KBM-7 (cell line): ENCODE measurements at regions not wholly inside any gene's neighbourhood (a gene's known extent, or its start where the extent isn't known, plus 50 kb on each side); places are given as distances from the start of the nearest gene placed in this dataset.
"Not testable (repeated sequence)": the region's sequence is repeated elsewhere in the genome, so short reads cannot be mapped to it uniquely, and the experiment has no call there.

Source experiments
- DNase-seq: peaks from one replicate; pipeline ENCODE4 v3.0.0-alpha.2; 2015
- in situ Hi-C: fragments of 300-500 bp; cut with MboI; formaldehyde crosslinking; loops from 2 replicates; pipeline ENCODE4 v1.14.3; 2020; ENCODE audit warnings: low sequenced_read_pairs, low pct_unique_long_range_greater_than_20kb, mixed read lengths

DNA sequence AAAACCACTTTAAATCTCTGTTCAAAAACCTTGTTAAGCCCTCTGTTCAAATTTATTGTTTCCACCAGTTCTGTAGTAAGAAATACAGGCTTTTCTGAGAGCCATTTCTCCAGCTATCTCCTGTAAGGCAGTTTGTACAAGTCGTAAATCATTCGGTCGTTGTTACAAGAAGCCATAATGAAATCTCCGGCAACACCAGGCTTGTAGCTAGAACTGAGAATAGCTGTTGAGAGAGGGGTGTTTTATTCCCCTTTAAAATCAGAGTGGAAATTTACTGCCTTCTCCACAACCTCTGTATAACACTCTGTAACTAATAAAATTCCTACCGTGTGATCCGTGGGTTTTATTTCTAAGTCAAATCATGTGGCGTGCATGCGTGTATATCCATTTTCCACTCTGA is 335.8 kb upstream of the KAZN start:
- in situ Hi-C loops: no loop called here
- DNase-seq: no peak

DNA sequence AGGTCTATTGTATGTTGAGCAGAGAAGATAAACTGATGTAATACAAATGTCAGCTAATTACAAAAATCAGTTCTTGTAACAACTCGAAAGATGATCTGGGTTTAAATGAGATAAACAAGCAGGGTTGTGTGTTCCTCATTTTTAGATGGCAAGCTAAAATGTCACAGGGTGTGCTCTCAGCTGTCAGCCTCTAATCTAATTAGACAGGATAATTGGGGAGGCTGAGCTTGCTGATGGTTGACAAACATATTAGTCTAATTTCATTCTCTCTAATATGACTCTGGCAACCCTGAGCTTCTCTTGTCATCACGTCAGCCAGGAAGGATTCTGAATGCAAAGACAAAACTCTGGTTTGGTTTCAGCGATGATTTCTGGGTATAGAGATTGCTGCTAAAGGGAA is 335.3 kb upstream of the KAZN start:
- in situ Hi-C loops: no loop called here
- no peak for DNase-seq

DNA sequence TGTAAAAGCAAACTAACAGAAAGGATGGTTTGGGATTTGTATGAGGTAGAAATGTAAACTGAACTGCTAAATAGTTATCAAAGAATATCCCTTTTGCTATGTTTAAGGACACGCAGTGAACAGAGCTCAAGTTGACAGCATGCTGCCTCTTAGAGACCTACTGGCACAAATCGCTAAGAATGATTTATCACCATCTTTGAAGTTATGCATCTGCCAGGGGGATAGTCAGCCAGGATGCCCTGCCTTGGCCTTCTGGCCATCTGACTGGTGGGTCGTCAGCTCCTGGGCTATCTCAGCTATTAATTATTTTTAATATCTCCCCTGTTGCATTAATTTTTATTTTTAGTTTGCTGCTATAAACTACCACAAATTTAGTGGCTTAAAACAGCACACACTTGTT is 334.8 kb upstream of the KAZN start:
- in situ Hi-C loops: no loop called here

DNA sequence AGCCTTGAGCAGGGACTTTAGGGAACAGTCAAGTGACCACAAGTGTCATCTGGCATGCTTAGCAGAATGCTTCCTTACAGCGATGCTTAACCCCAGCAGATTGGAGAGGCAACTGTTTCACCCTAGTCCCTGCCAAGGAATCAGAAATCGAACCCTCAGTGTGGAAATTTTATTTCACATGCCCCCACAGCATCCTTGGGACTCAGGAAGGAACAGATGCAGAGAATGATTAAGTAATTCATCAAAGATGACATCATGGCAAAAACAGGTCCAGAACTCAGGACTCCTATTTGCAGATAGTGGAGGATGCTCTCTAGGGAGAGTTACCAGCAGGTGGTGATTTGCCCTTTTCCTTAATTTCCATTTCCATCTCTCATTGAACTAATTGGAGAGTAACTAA is 333.0 kb upstream of the KAZN start:
- in situ Hi-C loops: no loop called here
- DNase-seq: no peak

More for the DNA sequence above, 334.8 kb upstream of the KAZN start:
- DNase-seq: no peak

DNA sequence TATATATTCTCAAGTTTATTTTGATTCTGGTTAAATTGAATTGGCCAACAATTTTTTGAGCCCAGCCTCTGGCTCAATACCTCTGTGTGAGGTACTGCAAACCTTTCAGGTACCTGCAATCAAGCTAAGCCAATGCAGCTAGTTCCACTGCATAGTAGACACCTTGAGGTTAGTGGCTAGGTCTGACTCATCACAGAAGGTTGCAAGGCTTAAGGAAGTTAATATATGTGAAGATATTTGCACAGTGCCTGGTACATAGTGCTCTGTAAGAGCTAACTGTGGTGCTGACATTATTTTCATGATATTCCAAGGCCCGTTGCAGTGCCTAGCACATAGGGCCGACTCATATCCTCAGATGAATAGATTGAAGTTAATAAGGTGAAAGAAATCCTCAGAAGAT is 330.5 kb upstream of the KAZN start:
- in situ Hi-C loops: no loop called here
- DNase-seq: no peak

DNA sequence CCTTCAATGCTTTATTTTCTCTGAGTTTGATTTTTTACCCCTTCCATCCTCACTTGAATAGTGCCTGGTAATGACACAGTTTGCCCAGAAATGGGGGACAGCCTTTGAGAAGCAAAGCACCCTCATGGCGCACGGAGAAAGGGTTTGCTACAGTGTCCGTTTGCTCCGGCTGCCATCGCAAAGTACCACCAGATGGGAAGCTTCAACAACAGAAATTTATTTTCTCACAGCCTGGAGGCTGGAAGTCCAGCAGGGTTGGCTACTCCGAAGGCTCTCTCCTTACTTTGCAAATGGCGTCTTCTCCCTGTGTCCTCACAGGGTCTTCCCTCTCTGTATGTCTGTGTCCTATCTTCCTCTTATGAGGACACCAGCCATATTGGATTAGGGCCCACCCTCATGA is 327.7 kb upstream of the KAZN start:
- in situ Hi-C loops: no loop called here
- no peak for DNase-seq

DNA sequence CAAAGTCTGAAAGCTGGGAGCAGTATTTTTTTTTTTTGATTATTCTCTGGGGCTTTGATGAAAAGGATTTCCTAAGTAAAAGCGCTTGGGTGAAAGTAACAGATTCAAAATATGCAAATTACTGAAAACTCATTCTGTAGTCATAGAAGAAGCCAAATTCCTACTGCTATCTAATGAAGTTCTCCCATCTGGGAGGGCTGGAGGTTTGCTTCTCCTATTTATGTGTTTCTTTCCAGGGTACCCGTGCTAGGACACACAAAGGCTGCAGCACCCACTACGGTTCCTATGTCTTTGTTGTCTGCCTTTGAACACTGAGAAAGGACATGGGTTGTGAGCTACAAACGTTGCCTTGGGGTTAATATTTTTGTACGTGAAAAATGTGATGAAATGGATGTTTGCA is 324.7 kb upstream of the KAZN start:
- in situ Hi-C loops: no loop called here

DNA sequence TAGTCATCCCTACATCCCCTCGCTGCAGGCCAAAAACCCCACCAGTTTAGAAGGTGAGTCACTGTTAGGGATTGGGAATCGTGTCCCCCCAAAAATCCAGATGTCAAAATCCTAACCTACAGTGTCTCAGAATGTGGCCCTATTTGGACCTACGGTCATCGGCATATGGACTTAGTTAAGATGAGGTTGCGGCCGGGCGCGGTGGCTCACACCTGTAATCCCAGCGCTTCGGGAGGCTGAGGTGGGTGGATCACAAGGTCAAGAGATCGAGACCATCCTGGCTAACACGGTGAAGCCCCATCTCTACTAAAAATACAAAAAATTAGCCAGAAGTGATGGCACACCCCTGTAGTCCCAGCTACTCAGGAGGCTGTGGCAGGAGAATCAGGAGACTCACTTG is 318.6 kb upstream of the KAZN start:
- in situ Hi-C loops, DNase-seq: not testable (repeated sequence)

More for the DNA sequence above, 324.7 kb upstream of the KAZN start:
- DNase-seq: no peak

DNA sequence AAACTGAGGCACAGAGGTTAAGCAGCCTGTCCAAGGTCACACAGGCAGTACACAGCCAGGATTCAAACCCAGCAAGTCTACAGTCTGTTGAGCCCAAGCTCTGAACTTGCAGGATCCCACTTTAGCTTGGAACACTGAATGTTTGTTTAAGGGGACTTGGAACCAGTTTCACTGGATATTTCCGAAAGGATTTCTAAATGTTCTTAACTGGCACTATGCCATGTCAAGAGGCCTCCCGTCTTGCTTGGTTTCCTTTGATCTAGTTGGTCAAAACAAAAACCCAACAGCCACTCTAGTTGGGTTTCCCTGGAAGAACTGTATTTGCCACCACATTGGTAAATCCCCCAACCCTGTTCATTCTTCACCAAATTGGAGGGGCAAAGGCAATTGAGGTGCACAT is 317.6 kb upstream of the KAZN start:
- in situ Hi-C loops: no loop called here
- no peak for DNase-seq

DNA sequence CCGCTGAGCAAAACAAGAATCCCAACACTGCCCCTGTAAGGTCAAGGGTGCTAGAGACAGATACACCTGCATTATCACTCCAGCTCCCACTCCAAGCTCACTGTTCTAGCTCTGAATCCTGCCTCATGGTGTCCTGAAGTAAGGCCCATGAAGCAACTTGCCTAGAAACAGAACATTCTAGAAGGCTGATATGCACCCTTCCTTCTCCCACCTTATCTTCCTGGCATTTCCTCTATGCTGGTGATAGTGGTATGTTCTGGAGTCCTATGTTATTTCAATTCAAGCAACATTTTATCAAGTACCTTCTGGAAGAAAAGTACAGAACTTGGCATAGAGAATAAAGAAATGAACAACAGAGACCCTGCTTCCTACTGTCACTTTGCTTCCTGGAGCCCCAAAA is 317.1 kb upstream of the KAZN start:
- in situ Hi-C loops: no loop called here
- no peak for DNase-seq

DNA sequence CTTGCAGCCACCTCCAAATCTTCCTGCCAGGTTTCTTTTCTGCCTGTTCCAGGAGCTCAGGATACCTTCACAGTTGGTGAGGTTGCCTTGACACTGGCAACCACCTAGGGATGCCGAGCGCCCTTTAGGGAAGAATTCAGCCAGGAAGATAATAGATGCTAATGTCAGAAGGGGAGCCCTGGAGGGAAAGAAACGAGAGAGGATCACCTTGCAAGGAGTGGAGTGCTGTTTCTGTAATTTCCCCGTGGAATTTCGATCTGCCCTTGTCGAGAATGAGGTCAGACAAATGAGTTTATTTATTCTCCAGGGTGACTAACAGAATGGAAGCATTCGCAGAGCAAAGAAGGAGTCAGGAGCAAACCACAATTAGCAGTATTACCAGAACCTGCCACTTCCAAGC is 315.8 kb upstream of the KAZN start:
- in situ Hi-C loops: no loop called here
- no peak for DNase-seq

DNA sequence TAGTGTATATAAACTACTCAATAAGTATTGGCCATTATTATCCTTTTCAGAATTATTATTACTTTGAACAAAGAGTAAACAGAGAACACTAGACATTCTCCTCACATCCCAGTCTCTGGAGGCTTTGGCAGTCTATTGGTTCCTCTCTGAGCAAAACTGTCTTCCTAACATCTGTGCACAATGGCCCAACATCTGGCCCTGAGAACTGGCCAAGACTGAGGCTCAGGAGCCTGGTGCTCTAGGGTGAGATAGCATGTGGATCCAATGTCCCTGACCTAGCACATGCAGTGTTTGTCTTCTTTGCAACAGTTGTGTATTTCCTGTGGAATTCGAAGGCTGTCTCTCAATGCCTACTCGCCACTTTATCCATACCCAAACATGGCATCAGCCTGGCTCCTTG is 313.2 kb upstream of the KAZN start:
- in situ Hi-C loops: no loop called here

DNA sequence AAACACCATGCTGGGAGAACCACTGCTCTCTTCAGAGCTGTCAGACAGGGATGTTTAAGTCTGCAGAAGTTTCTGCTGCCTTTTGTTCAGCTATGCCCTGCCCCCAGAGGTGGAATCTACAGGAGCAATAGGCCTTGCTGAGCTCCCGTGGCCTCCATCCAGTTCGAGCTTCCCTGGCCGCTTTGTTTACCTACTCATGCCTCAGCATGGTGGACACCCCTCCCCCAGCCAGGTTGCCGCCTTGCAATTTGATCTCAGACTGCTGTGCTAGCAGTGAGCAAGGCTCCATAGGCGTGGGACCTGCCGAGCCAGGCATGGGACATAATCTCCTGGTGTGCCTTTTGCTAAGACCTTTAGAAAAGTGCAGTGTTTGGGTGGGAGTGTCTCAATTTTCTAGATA is 307.3 kb upstream of the KAZN start:
- DNase-seq, in situ Hi-C loops: not testable (repeated sequence)

More for the DNA sequence above, 313.2 kb upstream of the KAZN start:
- no peak for DNase-seq

DNA sequence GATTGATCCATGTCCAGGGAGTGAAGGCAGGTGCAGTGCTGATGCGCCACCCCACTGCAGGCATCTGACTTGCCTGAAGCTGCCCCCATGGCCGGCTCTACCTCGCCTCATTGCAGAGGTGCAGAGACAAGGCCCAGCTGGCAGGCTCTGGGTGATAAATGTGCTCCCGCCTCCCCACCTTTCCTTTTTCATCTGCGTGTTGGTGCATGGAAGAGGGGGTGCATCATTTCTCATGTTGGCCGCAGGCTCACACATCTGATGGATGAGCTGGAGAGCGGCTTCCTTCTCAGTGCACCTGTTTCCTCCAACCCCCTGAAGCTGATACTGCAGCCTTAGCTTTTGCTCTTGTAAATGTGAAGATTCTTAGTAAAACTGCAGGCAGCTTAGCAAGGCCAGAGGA is 306.0 kb upstream of the KAZN start:
- in situ Hi-C loops: no loop called here
- DNase-seq: no peak

DNA sequence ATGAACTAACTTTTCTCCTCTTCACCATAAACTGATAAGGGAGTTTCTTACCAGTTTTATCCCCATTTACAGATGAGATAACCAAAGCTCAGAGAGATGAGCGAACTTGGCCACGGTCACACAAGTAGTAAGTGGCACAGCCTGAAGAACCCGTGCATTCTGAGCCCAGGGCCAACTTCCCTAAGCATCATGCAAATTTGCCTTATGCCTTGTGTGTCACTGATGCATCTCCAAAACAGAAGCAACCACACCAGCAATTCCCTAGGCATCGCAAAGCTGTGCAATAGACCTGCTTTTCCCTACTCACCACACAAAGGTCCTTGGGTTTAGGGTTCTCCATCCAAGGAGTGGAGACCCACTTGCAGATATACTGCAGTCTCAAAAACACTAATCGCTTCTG is 304.5 kb upstream of the KAZN start:
- in situ Hi-C loops: no loop called here

DNA sequence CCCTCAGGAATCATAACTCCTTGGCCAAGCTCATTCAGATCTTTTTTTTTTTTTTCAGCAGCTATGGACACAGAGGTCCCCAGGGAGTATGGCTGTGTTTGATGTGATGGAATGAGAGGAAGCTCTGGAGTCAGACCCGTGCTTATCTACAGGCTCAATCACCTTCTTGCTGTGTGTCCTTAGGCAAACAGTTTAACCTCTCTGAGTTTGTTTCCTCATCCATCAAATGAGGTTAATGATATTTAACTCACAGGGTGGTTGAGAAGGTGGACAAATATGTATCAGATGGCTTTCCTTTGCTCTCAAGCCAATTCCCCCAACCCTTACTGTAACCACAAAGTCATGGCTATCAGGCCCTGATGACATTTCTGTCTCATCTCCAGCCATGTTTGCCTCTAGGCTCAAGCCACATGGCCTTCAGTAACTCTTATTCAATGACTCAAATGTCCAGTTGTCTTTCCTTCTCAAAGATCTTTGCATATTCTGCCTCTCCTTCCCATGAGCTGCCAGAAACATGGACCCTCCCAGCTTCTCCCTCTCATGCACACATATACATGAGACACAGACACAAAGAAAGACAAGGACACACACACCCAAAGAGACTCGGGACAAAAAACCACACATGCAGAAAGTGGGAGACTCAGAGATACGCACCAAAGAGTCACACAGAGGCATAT is 303.5 kb upstream of the KAZN start:
- in situ Hi-C loops: no loop called here
- no peak for DNase-seq

More for the DNA sequence above, 304.5 kb upstream of the KAZN start:
- no peak for DNase-seq

DNA sequence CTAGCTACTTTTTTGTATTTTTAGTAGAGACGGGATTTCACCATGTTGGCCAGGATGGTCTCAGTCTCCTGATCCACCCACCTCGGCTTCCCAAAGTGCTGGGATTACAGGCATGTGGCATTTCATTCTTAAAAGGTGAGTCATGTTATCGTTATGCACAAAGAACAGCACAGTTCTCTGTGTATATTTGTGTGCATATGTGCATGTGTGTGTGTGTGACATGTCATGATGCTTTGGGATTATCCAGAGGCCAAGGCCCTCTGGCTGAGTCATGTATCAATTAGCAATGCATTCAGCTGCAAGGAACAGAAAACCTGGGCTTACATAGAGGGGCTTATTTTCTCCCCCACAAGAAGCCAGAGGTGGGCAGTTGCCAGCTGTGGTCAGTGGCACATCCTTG is 301.7 kb upstream of the KAZN start:
- no peak for DNase-seq
- in situ Hi-C loops: no loop called here

DNA sequence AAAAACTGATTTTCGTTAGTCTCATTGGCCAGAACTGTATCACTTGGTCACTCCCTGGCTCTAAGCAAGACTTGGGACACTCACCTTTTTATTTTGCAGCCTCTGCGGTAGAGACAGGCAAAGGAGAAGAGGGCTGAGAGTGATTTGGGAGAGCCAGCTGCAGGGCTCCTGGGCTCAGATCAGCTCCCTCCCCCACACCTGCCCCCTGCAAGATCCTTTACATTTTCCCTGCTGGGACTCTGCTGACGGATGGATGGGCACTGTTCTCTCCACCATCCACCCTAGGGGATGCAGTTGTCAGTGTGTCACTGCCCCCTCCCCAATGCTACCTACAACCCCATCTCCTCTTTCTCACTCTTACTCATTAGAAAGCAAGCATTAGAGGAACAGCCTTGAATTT is 301.1 kb upstream of the KAZN start:
- in situ Hi-C loops: no loop called here

DNA sequence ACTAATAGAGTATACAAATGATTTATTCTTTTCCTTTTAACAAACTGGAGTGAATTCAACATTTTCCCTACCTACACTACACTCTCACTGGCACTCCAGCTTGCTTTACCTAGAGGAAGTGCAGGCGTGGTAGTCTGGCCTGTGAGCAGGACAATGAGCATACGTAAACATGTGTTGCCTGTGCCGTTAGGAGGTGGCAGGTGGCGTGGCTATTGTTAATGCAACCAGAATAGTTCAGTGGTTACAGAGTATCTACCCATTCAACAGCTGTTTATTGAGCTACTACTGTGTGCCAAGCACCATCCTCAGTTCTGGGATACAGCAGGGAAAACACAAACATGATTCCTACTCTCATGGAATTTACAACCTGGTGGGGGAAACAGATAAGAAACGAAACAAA is 299.7 kb upstream of the KAZN start:
- in situ Hi-C loops: no loop called here
- DNase-seq: no peak

More for the DNA sequence above, 301.1 kb upstream of the KAZN start:
- no peak for DNase-seq

DNA sequence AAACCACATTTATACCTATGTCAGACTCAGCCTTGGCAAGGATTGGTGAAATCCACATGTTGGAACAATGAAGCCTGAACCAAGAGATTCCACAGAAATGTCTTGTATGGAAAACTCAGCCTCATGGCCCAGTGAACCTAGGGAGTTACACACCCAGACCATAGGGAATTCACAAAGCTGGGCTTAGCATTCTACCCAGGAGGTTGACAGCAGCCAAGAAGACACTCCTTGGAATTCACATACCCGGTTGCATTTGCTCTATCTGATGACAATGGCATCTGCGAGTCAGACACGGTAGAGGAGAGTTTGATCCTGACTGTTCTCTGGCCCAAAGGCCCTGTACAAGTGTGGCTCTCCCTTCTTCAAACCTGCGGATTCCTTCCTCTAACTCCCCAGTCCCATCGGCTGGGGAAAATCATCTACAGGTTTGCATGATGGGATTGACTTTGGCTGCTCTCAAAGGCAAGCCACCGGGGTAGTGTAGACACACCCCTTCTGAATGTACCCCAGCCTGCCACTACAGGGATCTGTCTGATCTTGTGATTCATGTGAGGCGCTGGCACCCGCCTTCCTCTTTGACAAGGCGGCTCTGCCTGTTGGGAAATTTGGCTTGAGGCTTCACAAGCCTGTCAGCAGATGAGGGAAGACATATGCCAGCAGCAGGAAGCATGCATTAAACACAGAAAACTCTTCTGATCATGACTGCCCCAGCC is 297.3 kb upstream of the KAZN start:
- no peak for DNase-seq
- in situ Hi-C loops: no loop called here

DNA sequence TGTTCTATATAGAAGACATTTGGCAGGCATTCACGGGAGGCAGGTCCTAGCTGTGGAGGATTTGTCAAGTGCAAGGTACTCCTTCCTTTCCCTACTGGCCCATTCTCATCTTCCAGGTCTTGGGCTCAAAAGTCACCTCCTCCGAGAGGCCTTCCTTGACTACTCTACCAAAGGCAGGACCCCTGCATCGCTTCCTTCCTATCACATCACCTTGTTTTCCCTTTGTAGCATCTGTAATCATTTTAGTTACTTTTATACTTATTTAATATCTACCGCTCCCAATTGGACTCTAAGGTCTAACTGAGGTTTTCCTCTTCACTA is 296.8 kb upstream of the KAZN start:
- in situ Hi-C loops: no loop called here
- DNase-seq: no peak
